HEK293 (cell line): ENCODE measurements at regions not wholly inside any gene's neighbourhood (a gene's known extent, or its start where the extent isn't known, plus 50 kb on each side); places are given as distances from the start of the nearest gene placed in this dataset.

Experiments
- CTCF ChIA-PET: fragments of 350-600 bp; formaldehyde crosslinking; extraction: SDS; loops from one replicate; lab custom pipeline; 2021; ENCODE audit warnings: antibody characterized with exemption; lab: Yijun Ruan, JAX
- POLR2A ChIA-PET: fragments of 300-600 bp; formaldehyde crosslinking; extraction: SDS; loops from one replicate; lab custom pipeline; 2020; ENCODE audit warnings: antibody characterized with exemption, inconsistent platforms; lab: Yijun Ruan, JAX
- H3K27ac ChIP-seq: fragments of 200-500 bp; sonication (Bioruptor generic); 2 replicates; pipeline ENCODE4 v1.5.1; 2014; ENCODE audit warnings: low read depth, low read length, control low read depth, inconsistent platforms; ENCODE audit errors: extremely low read depth
- H3K36me3 ChIP-seq, 2 experiments: fragments of 200-500 bp in 1 of 2; sonication (Bioruptor generic) in 1 of 2; 1 replicate in 1 of 2; 2 replicates in 1 of 2; pipeline ENCODE4 v1.5.1; 2014 to 2017; ENCODE audit warnings: inconsistent platforms in 2 of 2, low read length in 2 of 2; ENCODE audit not compliant: control insufficient read depth in 2 of 2, insufficient read depth in 1 of 2
- H3K4me1 ChIP-seq: fragments of 200-500 bp; sonication (Bioruptor generic); 2 replicates; pipeline ENCODE4 v1.5.1; 2014; ENCODE audit warnings: mild to moderate bottlenecking, low read length, inconsistent platforms; ENCODE audit not compliant: control insufficient read depth, insufficient read depth
- H3K4me3 ChIP-seq: 2 replicates; pipeline ENCODE4 v1.5.1; 2011; ENCODE audit warnings: low read depth, mild to moderate bottlenecking, control low read depth, low read length, moderate library complexity
- H3K9me3 ChIP-seq: fragments of 200-500 bp; sonication (Bioruptor generic); 2 replicates; pipeline ENCODE4 v1.5.1; 2014; ENCODE audit warnings: low read depth, low read length, inconsistent platforms; ENCODE audit not compliant: control insufficient read depth, insufficient read depth
- BCL11B ChIP-seq: fragments of 450-650 bp; formaldehyde crosslinking; IDR thresholded peaks from 2 replicates; pipeline ENCODE4 v1.5.1; 2016; ENCODE audit warnings: low read depth, missing biosample characterization, missing genetic modification characterization
- GLIS2 ChIP-seq: fragments of 450-650 bp; formaldehyde crosslinking; IDR thresholded peaks from 2 replicates; pipeline ENCODE4 v1.5.1; 2016; ENCODE audit warnings: missing biosample characterization, missing genetic modification characterization
- HOXA7 ChIP-seq: sonication (generic); formaldehyde crosslinking; IDR thresholded peaks from 2 replicates; pipeline ENCODE4 v1.8.1; 2022; ENCODE audit warnings: missing genetic modification reagents, borderline replicate concordance
- HOXD13 ChIP-seq: sonication (generic); formaldehyde crosslinking; IDR thresholded peaks from 2 replicates; pipeline ENCODE4 v1.8.0; 2022; ENCODE audit warnings: missing genetic modification reagents, borderline replicate concordance
- KLF7 ChIP-seq: fragments of 450-650 bp; formaldehyde crosslinking; IDR thresholded peaks from 2 replicates; pipeline ENCODE4 v1.5.1; 2016; ENCODE audit warnings: missing biosample characterization, missing genetic modification characterization, borderline replicate concordance
- KLF8 ChIP-seq: fragments of 450-650 bp; formaldehyde crosslinking; IDR thresholded peaks from 2 replicates; pipeline ENCODE4 v1.5.1; 2016; ENCODE audit warnings: missing biosample characterization, missing genetic modification characterization
- MZF1 ChIP-seq: fragments of 450-650 bp; formaldehyde crosslinking; IDR thresholded peaks from 2 replicates; pipeline ENCODE4 v1.5.1; 2017; ENCODE audit warnings: missing biosample characterization, missing genetic modification characterization, borderline replicate concordance
- OSR2 ChIP-seq: fragments of 450-650 bp; formaldehyde crosslinking; IDR thresholded peaks from 2 replicates; pipeline ENCODE4 v1.5.1; 2016; ENCODE audit warnings: missing biosample characterization, missing genetic modification characterization
- OVOL3 ChIP-seq: fragments of 450-650 bp; formaldehyde crosslinking; IDR thresholded peaks from 2 replicates; pipeline ENCODE4 v1.5.1; 2016; ENCODE audit warnings: missing biosample characterization, missing genetic modification characterization
- REPIN1 ChIP-seq: fragments of 450-650 bp; formaldehyde crosslinking; IDR thresholded peaks from 2 replicates; pipeline ENCODE4 v1.5.1; 2017; ENCODE audit warnings: missing biosample characterization, missing genetic modification characterization, low read depth
- SP7 ChIP-seq: fragments of 450-650 bp; formaldehyde crosslinking; IDR thresholded peaks from 2 replicates; pipeline ENCODE4 v1.5.1; 2016; ENCODE audit warnings: missing biosample characterization, missing genetic modification characterization
- TSHZ1 ChIP-seq: fragments of 450-650 bp; formaldehyde crosslinking; IDR thresholded peaks from 2 replicates; pipeline ENCODE4 v1.5.1; 2016; ENCODE audit warnings: missing biosample characterization, missing genetic modification characterization, borderline replicate concordance
- YY1 ChIP-seq: fragments of 450-650 bp; formaldehyde crosslinking; IDR thresholded peaks from 2 replicates; pipeline ENCODE4 v1.5.1; 2018; ENCODE audit warnings: missing biosample characterization, missing genetic modification characterization
- ZBTB6 ChIP-seq: fragments of 450-650 bp; formaldehyde crosslinking; IDR thresholded peaks from 2 replicates; pipeline ENCODE4 v1.5.1; 2017; ENCODE audit warnings: missing biosample characterization, missing genetic modification characterization
- ZFHX2 ChIP-seq: fragments of 450-650 bp; formaldehyde crosslinking; conservative IDR thresholded peaks from 2 replicates; pipeline ENCODE4 v1.5.1; 2016; ENCODE audit warnings: missing biosample characterization, missing genetic modification characterization
- ZNF132 ChIP-seq: fragments of 450-650 bp; formaldehyde crosslinking; IDR thresholded peaks from 2 replicates; pipeline ENCODE4 v1.5.1; 2017; ENCODE audit warnings: missing biosample characterization, missing genetic modification characterization, borderline replicate concordance
- ZNF169 ChIP-seq: fragments of 450-650 bp; formaldehyde crosslinking; IDR thresholded peaks from 2 replicates; pipeline ENCODE4 v1.5.1; 2016; ENCODE audit warnings: missing biosample characterization, missing genetic modification characterization
- ZNF239 ChIP-seq: fragments of 450-650 bp; formaldehyde crosslinking; IDR thresholded peaks from 2 replicates; pipeline ENCODE4 v1.5.1; 2016; ENCODE audit warnings: missing biosample characterization, missing genetic modification characterization
- ZNF24 ChIP-seq: fragments of 450-650 bp; formaldehyde crosslinking; IDR thresholded peaks from 2 replicates; pipeline ENCODE4 v1.5.1; 2016; ENCODE audit warnings: missing biosample characterization, missing genetic modification characterization
- ZNF311 ChIP-seq: fragments of 450-650 bp; formaldehyde crosslinking; IDR thresholded peaks from 2 replicates; pipeline ENCODE4 v1.5.1; 2017; ENCODE audit warnings: missing biosample characterization, missing genetic modification characterization, borderline replicate concordance
- ZNF529 ChIP-seq: fragments of 450-650 bp; formaldehyde crosslinking; IDR thresholded peaks from 2 replicates; pipeline ENCODE4 v1.5.1; 2017; ENCODE audit warnings: missing genetic modification characterization, missing biosample characterization; ENCODE audit not compliant: insufficient replicate concordance
- ZNF555 ChIP-seq: fragments of 450-650 bp; formaldehyde crosslinking; conservative IDR thresholded peaks from 2 replicates; pipeline ENCODE4 v1.5.1; 2017; ENCODE audit warnings: missing biosample characterization, mild to moderate bottlenecking, missing genetic modification characterization, inconsistent platforms
- ZNF580 ChIP-seq: fragments of 450-650 bp; formaldehyde crosslinking; IDR thresholded peaks from 2 replicates; pipeline ENCODE4 v1.5.1; 2016; ENCODE audit warnings: missing biosample characterization, missing genetic modification characterization
- ZNF610 ChIP-seq: fragments of 450-650 bp; formaldehyde crosslinking; IDR thresholded peaks from 2 replicates; pipeline ENCODE4 v1.5.1; 2016; ENCODE audit warnings: missing biosample characterization, missing genetic modification characterization, borderline replicate concordance
- ZNF658 ChIP-seq: fragments of 450-650 bp; formaldehyde crosslinking; IDR thresholded peaks from 2 replicates; pipeline ENCODE4; 2016; ENCODE audit warnings: missing biosample characterization, missing genetic modification characterization
- ZNF747 ChIP-seq: fragments of 450-650 bp; formaldehyde crosslinking; IDR thresholded peaks from 2 replicates; pipeline ENCODE4 v1.5.1; 2016; ENCODE audit warnings: missing biosample characterization, missing genetic modification characterization
- ZNF791 ChIP-seq: fragments of 450-650 bp; formaldehyde crosslinking; IDR thresholded peaks from 2 replicates; pipeline ENCODE4 v1.5.1; 2016; ENCODE audit warnings: missing biosample characterization, missing genetic modification characterization
- ZSCAN5A ChIP-seq: fragments of 450-650 bp; formaldehyde crosslinking; IDR thresholded peaks from 2 replicates; pipeline ENCODE4 v1.5.1; 2016; ENCODE audit warnings: missing biosample characterization, missing genetic modification characterization

- TF ChIP-seq ZBTB6 (tag by site-specific recombination) = no peak
- TF ChIP-seq ZNF555 (tag by site-specific recombination) = no peak
- TF ChIP-seq HOXA7 (CRISPR knock-in tag) = no peak
- TF ChIP-seq HOXD13 = no peak
- TF ChIP-seq SP7 (tag by site-specific recombination) = no peak
- TF ChIP-seq KLF8 (tag by site-specific recombination) = no peak
- TF ChIP-seq ZNF311 (tag by site-specific recombination) = no peak
- TF ChIP-seq ZNF747 = no peak
- no peak for TF ChIP-seq KLF7
- no peak for TF ChIP-seq BCL11B (tag by site-specific recombination)
- TF ChIP-seq ZFHX2 = no peak
- no peak for TF ChIP-seq MZF1 (tag by site-specific recombination)
- TF ChIP-seq GLIS2 (tag by site-specific recombination) = no peak
- no peak for TF ChIP-seq ZNF239
- no peak for TF ChIP-seq ZSCAN5A (tag by site-specific recombination)
- no peak for TF ChIP-seq ZNF132 (tag by site-specific recombination)
- no peak for TF ChIP-seq REPIN1 (tag by site-specific recombination)
- no peak for TF ChIP-seq YY1 (tag by site-specific recombination)
- no peak for TF ChIP-seq OSR2 (tag by site-specific recombination)
- ChIA-PET POLR2A (no interaction called here), CTCF (interaction anchor here (0.6 to 1.7 kb wide), 4 partner anchors 8 to 162 kb away, joined by 3 to 7 read pairs (median 3); no protein-coding TSS in a partner anchor)
- no peaks in the 10 kb centered on the region for H3K36me3 ChIP-seq
- H3K4me3 ChIP-seq = no peak overlapping the region
- no peaks in the 10 kb centered on the region for H3K9me3 ChIP-seq
- no peak overlapping the region for H3K27ac ChIP-seq
- no peaks in the 10 kb centered on the region for H3K4me1 ChIP-seq
These were observed 101.3 kb downstream of the OLFM4 start for GRCh38 chr13:53129864-53130393.

GRCh38 chr13:53131361-53131760 is 102.7 kb downstream of the OLFM4 start:
- H3K36me3 ChIP-seq = no peaks in the 10 kb centered on the region
- CTCF ChIA-PET = interaction anchor here (0.9 kb wide), 1 partner anchor 18 kb away, joined by 3 read pairs; no protein-coding TSS in a partner anchor
- POLR2A ChIA-PET = no interaction called here
- no peak for TF ChIP-seq ZNF24
- no peak for TF ChIP-seq ZNF169 (tag by site-specific recombination)
- H3K4me1 ChIP-seq = no peaks in the 10 kb centered on the region
- H3K27ac ChIP-seq = no peak overlapping the region
- no peaks in the 10 kb centered on the region for H3K9me3 ChIP-seq
- H3K4me3 ChIP-seq = no peak overlapping the region

- Histone ChIP-seq H3K27ac (no peak overlapping the region), H3K4me1 (no peaks in the 10 kb centered on the region), H3K9me3 (no peaks in the 10 kb centered on the region), H3K4me3 (no peak overlapping the region), H3K36me3 (no peaks in the 10 kb centered on the region)
- ChIA-PET CTCF (interaction anchor here (0.9 kb wide), 1 partner anchor 16 kb away, joined by 6 read pairs; no protein-coding TSS in a partner anchor), POLR2A (no interaction called here)
- TF ChIP-seq KLF7 (no peak), ZNF610 (tag by site-specific recombination) (no peak), ZNF791 (tag by site-specific recombination) (no peak), ZNF580 (tag by site-specific recombination) (no peak), TSHZ1 (tag by site-specific recombination) (no peak), OVOL3 (no peak), ZNF658 (no peak), ZNF529 (tag by site-specific recombination) (no peak)
These were observed 106.7 kb downstream of the OLFM4 start for GRCh38 chr13:53135301-53135700.
